ENCODE measurements at regions not wholly inside any gene's neighbourhood (a gene's known extent, or its start where the extent isn't known, plus 50 kb on each side); places are given as distances from the start of the nearest gene placed in this dataset.

GRCh38 chr5:2895876-2896275, 144.4 kb upstream of the IRX2 start:
- ATAC-seq (no peak), DNase-seq (ENCODE audit: low spot score) (no peak)
- ChIA-PET CTCF (no interaction called here), POLR2A (no interaction called here)
- Mint-ChIP-seq H3K27ac (no peak overlapping the region), H3K9me3 (no peaks in the 10 kb centered on the region), H3K27me3 (ENCODE audit: low read depth) (no peaks in the 10 kb centered on the region; the same call in 1 of the 2 replicates), H3K4me1 (no peaks in the 10 kb centered on the region), H3K4me3 (no peak overlapping the region), H3K36me3 (no peaks in the 10 kb centered on the region)
- TF ChIP-seq ZBTB21 (CRISPR knock-in tag; IDR thresholded peaks at IDR 0.05; ENCODE audit: borderline replicate concordance) (no peak), ZNF121 (CRISPR knock-in tag; IDR thresholded peaks at IDR 0.05) (no peak), TEAD1 (CRISPR knock-in tag; IDR thresholded peaks at IDR 0.05) (no peak), ELF4 (CRISPR knock-in tag; IDR thresholded peaks at IDR 0.05; ENCODE audit: low read depth) (no peak)
- TF ChIP-seq, protein P1, sequence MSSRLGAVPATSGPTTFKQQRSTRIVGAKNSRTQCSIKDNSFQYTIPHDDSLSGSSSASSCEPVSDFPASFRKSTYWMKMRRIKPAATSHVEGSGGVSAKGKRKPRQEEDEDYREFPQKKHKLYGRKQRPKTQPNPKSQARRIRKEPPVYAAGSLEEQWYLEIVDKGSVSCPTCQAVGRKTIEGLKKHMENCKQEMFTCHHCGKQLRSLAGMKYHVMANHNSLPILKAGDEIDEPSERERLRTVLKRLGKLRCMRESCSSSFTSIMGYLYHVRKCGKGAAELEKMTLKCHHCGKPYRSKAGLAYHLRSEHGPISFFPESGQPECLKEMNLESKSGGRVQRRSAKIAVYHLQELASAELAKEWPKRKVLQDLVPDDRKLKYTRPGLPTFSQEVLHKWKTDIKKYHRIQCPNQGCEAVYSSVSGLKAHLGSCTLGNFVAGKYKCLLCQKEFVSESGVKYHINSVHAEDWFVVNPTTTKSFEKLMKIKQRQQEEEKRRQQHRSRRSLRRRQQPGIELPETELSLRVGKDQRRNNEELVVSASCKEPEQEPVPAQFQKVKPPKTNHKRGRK (CRISPR knock-in tag; IDR thresholded peaks at IDR 0.05; ENCODE audit: borderline replicate concordance): no peak
- TF ChIP-seq, protein P2, sequence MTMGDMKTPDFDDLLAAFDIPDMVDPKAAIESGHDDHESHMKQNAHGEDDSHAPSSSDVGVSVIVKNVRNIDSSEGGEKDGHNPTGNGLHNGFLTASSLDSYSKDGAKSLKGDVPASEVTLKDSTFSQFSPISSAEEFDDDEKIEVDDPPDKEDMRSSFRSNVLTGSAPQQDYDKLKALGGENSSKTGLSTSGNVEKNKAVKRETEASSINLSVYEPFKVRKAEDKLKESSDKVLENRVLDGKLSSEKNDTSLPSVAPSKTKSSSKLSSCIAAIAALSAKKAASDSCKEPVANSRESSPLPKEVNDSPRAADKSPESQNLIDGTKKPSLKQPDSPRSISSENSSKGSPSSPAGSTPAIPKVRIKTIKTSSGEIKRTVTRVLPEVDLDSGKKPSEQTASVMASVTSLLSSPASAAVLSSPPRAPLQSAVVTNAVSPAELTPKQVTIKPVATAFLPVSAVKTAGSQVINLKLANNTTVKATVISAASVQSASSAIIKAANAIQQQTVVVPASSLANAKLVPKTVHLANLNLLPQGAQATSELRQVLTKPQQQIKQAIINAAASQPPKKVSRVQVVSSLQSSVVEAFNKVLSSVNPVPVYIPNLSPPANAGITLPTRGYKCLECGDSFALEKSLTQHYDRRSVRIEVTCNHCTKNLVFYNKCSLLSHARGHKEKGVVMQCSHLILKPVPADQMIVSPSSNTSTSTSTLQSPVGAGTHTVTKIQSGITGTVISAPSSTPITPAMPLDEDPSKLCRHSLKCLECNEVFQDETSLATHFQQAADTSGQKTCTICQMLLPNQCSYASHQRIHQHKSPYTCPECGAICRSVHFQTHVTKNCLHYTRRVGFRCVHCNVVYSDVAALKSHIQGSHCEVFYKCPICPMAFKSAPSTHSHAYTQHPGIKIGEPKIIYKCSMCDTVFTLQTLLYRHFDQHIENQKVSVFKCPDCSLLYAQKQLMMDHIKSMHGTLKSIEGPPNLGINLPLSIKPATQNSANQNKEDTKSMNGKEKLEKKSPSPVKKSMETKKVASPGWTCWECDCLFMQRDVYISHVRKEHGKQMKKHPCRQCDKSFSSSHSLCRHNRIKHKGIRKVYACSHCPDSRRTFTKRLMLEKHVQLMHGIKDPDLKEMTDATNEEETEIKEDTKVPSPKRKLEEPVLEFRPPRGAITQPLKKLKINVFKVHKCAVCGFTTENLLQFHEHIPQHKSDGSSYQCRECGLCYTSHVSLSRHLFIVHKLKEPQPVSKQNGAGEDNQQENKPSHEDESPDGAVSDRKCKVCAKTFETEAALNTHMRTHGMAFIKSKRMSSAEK (CRISPR knock-in tag; IDR thresholded peaks at IDR 0.05; ENCODE audit: borderline replicate concordance): no peak
- TF ChIP-seq, protein P3, sequence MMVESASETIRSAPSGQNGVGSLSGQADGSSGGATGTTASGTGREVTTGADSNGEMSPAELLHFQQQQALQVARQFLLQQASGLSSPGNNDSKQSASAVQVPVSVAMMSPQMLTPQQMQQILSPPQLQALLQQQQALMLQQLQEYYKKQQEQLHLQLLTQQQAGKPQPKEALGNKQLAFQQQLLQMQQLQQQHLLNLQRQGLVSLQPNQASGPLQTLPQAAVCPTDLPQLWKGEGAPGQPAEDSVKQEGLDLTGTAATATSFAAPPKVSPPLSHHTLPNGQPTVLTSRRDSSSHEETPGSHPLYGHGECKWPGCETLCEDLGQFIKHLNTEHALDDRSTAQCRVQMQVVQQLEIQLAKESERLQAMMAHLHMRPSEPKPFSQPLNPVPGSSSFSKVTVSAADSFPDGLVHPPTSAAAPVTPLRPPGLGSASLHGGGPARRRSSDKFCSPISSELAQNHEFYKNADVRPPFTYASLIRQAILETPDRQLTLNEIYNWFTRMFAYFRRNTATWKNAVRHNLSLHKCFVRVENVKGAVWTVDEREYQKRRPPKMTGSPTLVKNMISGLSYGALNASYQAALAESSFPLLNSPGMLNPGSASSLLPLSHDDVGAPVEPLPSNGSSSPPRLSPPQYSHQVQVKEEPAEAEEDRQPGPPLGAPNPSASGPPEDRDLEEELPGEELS (CRISPR knock-in tag; IDR thresholded peaks at IDR 0.05): no peak

- Mint-ChIP-seq H3K27ac (no peak overlapping the region), H3K9me3 (no peaks in the 10 kb centered on the region), H3K36me3 (no peaks in the 10 kb centered on the region), H3K27me3 (ENCODE audit: low read depth) (no peaks in the 10 kb centered on the region), H3K4me3 (no peak overlapping the region), H3K4me1 (no peaks in the 10 kb centered on the region)
- ChIA-PET CTCF (interaction anchor here (1.5 kb wide), 1 partner anchor 90 kb away, joined by 3 read pairs; no protein-coding TSS in a partner anchor), POLR2A (no interaction called here)
- ATAC-seq (no peak), DNase-seq (ENCODE audit: low spot score) (no peak)
- no peak for TF ChIP-seq GABPB1 (CRISPR knock-in tag; IDR thresholded peaks at IDR 0.05)
- TF ChIP-seq, protein P4, sequence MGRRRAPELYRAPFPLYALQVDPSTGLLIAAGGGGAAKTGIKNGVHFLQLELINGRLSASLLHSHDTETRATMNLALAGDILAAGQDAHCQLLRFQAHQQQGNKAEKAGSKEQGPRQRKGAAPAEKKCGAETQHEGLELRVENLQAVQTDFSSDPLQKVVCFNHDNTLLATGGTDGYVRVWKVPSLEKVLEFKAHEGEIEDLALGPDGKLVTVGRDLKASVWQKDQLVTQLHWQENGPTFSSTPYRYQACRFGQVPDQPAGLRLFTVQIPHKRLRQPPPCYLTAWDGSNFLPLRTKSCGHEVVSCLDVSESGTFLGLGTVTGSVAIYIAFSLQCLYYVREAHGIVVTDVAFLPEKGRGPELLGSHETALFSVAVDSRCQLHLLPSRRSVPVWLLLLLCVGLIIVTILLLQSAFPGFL (CRISPR knock-in tag; IDR thresholded peaks at IDR 0.05; ENCODE audit: borderline replicate concordance): no peak
- no peak for TF ChIP-seq ZSCAN18 (CRISPR knock-in tag; IDR thresholded peaks at IDR 0.05)
- TF ChIP-seq TEAD1 (CRISPR knock-in tag; IDR thresholded peaks at IDR 0.05): no peak
- TF ChIP-seq, protein P5, sequence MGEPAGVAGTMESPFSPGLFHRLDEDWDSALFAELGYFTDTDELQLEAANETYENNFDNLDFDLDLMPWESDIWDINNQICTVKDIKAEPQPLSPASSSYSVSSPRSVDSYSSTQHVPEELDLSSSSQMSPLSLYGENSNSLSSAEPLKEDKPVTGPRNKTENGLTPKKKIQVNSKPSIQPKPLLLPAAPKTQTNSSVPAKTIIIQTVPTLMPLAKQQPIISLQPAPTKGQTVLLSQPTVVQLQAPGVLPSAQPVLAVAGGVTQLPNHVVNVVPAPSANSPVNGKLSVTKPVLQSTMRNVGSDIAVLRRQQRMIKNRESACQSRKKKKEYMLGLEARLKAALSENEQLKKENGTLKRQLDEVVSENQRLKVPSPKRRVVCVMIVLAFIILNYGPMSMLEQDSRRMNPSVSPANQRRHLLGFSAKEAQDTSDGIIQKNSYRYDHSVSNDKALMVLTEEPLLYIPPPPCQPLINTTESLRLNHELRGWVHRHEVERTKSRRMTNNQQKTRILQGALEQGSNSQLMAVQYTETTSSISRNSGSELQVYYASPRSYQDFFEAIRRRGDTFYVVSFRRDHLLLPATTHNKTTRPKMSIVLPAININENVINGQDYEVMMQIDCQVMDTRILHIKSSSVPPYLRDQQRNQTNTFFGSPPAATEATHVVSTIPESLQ (CRISPR knock-in tag; IDR thresholded peaks at IDR 0.05): no peak
- no peak for TF ChIP-seq MLX (CRISPR knock-in tag; IDR thresholded peaks at IDR 0.05)
- TF ChIP-seq, protein P6, sequence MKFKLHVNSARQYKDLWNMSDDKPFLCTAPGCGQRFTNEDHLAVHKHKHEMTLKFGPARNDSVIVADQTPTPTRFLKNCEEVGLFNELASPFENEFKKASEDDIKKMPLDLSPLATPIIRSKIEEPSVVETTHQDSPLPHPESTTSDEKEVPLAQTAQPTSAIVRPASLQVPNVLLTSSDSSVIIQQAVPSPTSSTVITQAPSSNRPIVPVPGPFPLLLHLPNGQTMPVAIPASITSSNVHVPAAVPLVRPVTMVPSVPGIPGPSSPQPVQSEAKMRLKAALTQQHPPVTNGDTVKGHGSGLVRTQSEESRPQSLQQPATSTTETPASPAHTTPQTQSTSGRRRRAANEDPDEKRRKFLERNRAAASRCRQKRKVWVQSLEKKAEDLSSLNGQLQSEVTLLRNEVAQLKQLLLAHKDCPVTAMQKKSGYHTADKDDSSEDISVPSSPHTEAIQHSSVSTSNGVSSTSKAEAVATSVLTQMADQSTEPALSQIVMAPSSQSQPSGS (CRISPR knock-in tag; IDR thresholded peaks at IDR 0.05; ENCODE audit: borderline replicate concordance, low read depth): no peak
- TF ChIP-seq, protein P2 (CRISPR knock-in tag; IDR thresholded peaks at IDR 0.05; ENCODE audit: borderline replicate concordance): no peak
These were observed 143.7 kb upstream of the IRX2 start for GRCh38 chr5:2895196-2895595.

All from WTC11 (cell line).